ENCODE measurements at regions not wholly inside any gene's neighbourhood (a gene's known extent, or its start where the extent isn't known, plus 50 kb on each side); places are given as distances from the start of the nearest gene placed in this dataset.

- no peaks in the 10 kb centered on the region for H3K36me3 ChIP-seq
- H3K9me3 ChIP-seq, result no peaks in the 10 kb centered on the region
- H3K4me1 ChIP-seq, result peaks cover 0 to 35% (median 0%) of the 10 kb centered on the region in 12 donors
- no peaks in the 10 kb centered on the region for H3K27me3 ChIP-seq
- H3K4me3 ChIP-seq, result no peak overlapping the region
- 81 to 85% (median 82%) methylated on average over 8 of the region's 8 CpGs for WGBS, 4 donors
- H3K27ac ChIP-seq, result no peak overlapping the region
- DNase-seq, result no peak
- intact Hi-C loops (cut with DNase I), result no loop called here
- no peak for TF ChIP-seq POLR2A (IDR thresholded peaks at IDR 0.05)
- no peak for TF ChIP-seq CTCF (IDR thresholded peaks at IDR 0.05)
- ATAC-seq, result no peak
These were observed 66.6 kb upstream of the TAB2 start for GRCh38 chr6:149250951-149251350.

- TF ChIP-seq POLR2A (IDR thresholded peaks at IDR 0.05) (no peak), CTCF (IDR thresholded peaks at IDR 0.05) (no peak)
- no peak for DNase-seq
- no peak for ATAC-seq
- no peak overlapping the region for H3K27ac ChIP-seq
- H3K36me3 ChIP-seq, result no peaks in the 10 kb centered on the region
- no peak overlapping the region for H3K4me3 ChIP-seq
- H3K27me3 ChIP-seq, result no peaks in the 10 kb centered on the region
- intact Hi-C loops (cut with DNase I), result no loop called here
- H3K9me3 ChIP-seq, result no peaks in the 10 kb centered on the region
- peaks cover 0 to 33% (median 0%) of the 10 kb centered on the region in 12 donors for H3K4me1 ChIP-seq
- 65 to 95% (median 87%) methylated on average over 3 of the region's 3 CpGs for WGBS, 4 donors
These were observed 64.9 kb upstream of the TAB2 start for GRCh38 chr6:149252622-149253021.

- no peak for TF ChIP-seq POLR2A (IDR thresholded peaks at IDR 0.05)
- TF ChIP-seq CTCF (IDR thresholded peaks at IDR 0.05), result no peak
- intact Hi-C loops (cut with DNase I), result no loop called here
- Histone ChIP-seq H3K4me3 (no peak overlapping the region), H3K27ac (no peak overlapping the region), H3K9me3 (no peaks in the 10 kb centered on the region), H3K36me3 (no peaks in the 10 kb centered on the region), H3K4me1 (peaks cover 0 to 32% (median 0%) of the 10 kb centered on the region in 12 donors), H3K27me3 (no peaks in the 10 kb centered on the region)
- 82 to 93% (median 86%) methylated on average over 2 of the region's 2 CpGs for WGBS, 4 donors
- DNase-seq (no peak), ATAC-seq (no peak)
These were observed 63.3 kb upstream of the TAB2 start for GRCh38 chr6:149254253-149254652.

- no peak for TF ChIP-seq CTCF (IDR thresholded peaks at IDR 0.05)
- Histone ChIP-seq H3K9me3 (no peaks in the 10 kb centered on the region), H3K27me3 (no peaks in the 10 kb centered on the region), H3K36me3 (no peaks in the 10 kb centered on the region), H3K27ac (peak overlapping the region in 1 of 12 donors; percentile 84), H3K4me1 (peaks cover 0 to 37% (median 2%) of the 10 kb centered on the region in 12 donors), H3K4me3 (no peak overlapping the region)
- DNase-seq (peak in 4 of 5 donors; percentile 28 to 58 (median 33)), ATAC-seq (peak in 3 of 4 donors; percentile 77 to 83 (median 82))
- intact Hi-C loops (cut with DNase I), result no loop called here
- WGBS, 4 donors, result 76 to 87% (median 84%) methylated on average over 2 of the region's 2 CpGs
These were observed 57.8 kb upstream of the TAB2 start for GRCh38 chr6:149259753-149260152.
